Hepatocyte (in vitro differentiated cells): ENCODE measurements at regions not wholly inside any gene's neighbourhood (a gene's known extent, or its start where the extent isn't known, plus 50 kb on each side); places are given as distances from the start of the nearest gene placed in this dataset.

Experiments used
- DNase-seq: peaks from one replicate; pipeline ENCODE4 v3.0.0-alpha.2; 2016; ENCODE audit warnings: low spot score
- H2AFZ ChIP-seq: fragments of 200-600 bp; sonication (generic); 2 replicates; pipeline ENCODE4 v1.6.0; 2016; ENCODE audit warnings: antibody characterized with exemption, mild to moderate bottlenecking
- H3K27ac ChIP-seq: fragments of 200-600 bp; sonication (generic); 2 replicates; pipeline ENCODE4 v1.5.1; 2016; ENCODE audit warnings: mild to moderate bottlenecking
- H3K27me3 ChIP-seq: fragments of 200-600 bp; sonication (generic); 2 replicates; pipeline ENCODE4 v1.6.1; 2016
- H3K36me3 ChIP-seq: fragments of 200-600 bp; sonication (generic); replicated peaks from 2 replicates; pipeline ENCODE4 v1.5.1; 2016; ENCODE audit warnings: low read depth; ENCODE audit not compliant: insufficient read depth
- H3K4me1 ChIP-seq: fragments of 200-600 bp; sonication (generic); 2 replicates; pipeline ENCODE4 v1.5.1; 2016; ENCODE audit warnings: mild to moderate bottlenecking, moderate library complexity; ENCODE audit not compliant: insufficient read depth
- H3K4me2 ChIP-seq: fragments of 200-600 bp; sonication (generic); 2 replicates; pipeline ENCODE4 v1.6.0; 2016
- H3K4me3 ChIP-seq: fragments of 200-600 bp; sonication (generic); 2 replicates; pipeline ENCODE4 v1.5.1; 2016; ENCODE audit warnings: mild to moderate bottlenecking
- H3K79me2 ChIP-seq: fragments of 200-600 bp; sonication (generic); 2 replicates; pipeline ENCODE4 v1.6.0; 2017; ENCODE audit warnings: mild to moderate bottlenecking
- H3K9me2 ChIP-seq: fragments of 200-600 bp; sonication (generic); replicated peaks from 2 replicates; pipeline ENCODE4 v1.6.0; 2017; ENCODE audit warnings: mild to moderate bottlenecking; ENCODE audit not compliant: insufficient read depth
- H3K9me3 ChIP-seq: fragments of 200-600 bp; sonication (generic); 2 replicates; pipeline ENCODE4 v1.5.1; 2016; ENCODE audit warnings: low read depth, mild to moderate bottlenecking
- H4K20me1 ChIP-seq: fragments of 200-600 bp; sonication (generic); 2 replicates; pipeline ENCODE4 v1.6.0; 2016; ENCODE audit warnings: mild to moderate bottlenecking; ENCODE audit not compliant: insufficient read depth, poor library complexity, severe bottlenecking
- CTCF ChIP-seq: fragments of 200-600 bp; sonication (generic); IDR thresholded peaks from 2 replicates; pipeline ENCODE4 v1.5.1; 2016; ENCODE audit warnings: antibody characterized with exemption, mild to moderate bottlenecking; ENCODE audit not compliant: poor library complexity
- EZH2 ChIP-seq: fragments of 200-600 bp; sonication (generic); IDR thresholded peaks from 2 replicates; pipeline ENCODE4 v1.6.1; 2016; ENCODE audit warnings: antibody characterized with exemption, mild to moderate bottlenecking, borderline replicate concordance
- EZH2phosphoT487 ChIP-seq: fragments of 200-600 bp; sonication (generic); IDR thresholded peaks from one replicate; pipeline ENCODE4 v1.6.1; 2018; ENCODE audit warnings: antibody characterized with exemption, mild to moderate bottlenecking, low read depth, moderate library complexity; ENCODE audit not compliant: unreplicated experiment, severe bottlenecking
- WGBS: methylation state at CpG from one replicate; pipeline ENCODE4 v1.1.6; 2016; ENCODE audit warnings: low lambda C conversion rate; ENCODE audit errors: missing lambda C conversion rate; 5-methylcytosine and 5-hydroxymethylcytosine counted together

GRCh38 chr19:29048873-29049272, 164.1 kb downstream of the UQCRFS1 start:
- 79% methylated on average over 5 of the region's 5 CpGs for WGBS
- no peak for DNase-seq

GRCh38 chr19:29045679-29046254, 167.2 kb downstream of the UQCRFS1 start:
- no peak overlapping the region for H3K27ac ChIP-seq
- H3K4me3 ChIP-seq = no peak overlapping the region
- no peaks in the 10 kb centered on the region for H3K9me2 ChIP-seq
- H3K79me2 ChIP-seq = no peaks in the 10 kb centered on the region
- no peaks in the 10 kb centered on the region for H3K9me3 ChIP-seq
- TF ChIP-seq EZH2 (no peak), CTCF (no peak), EZH2phosphoT487 (no peak)
- H3K4me2 ChIP-seq = no peak overlapping the region
- H2AFZ ChIP-seq = no peak overlapping the region
- 63% methylated on average over 7 of the region's 7 CpGs for WGBS
- no peaks in the 10 kb centered on the region for H3K4me1 ChIP-seq
- no peak for DNase-seq
- no peaks in the 10 kb centered on the region for H3K36me3 ChIP-seq
- no peaks in the 10 kb centered on the region for H3K27me3 ChIP-seq
- no peaks in the 10 kb centered on the region for H4K20me1 ChIP-seq

More at GRCh38 chr19:29048873-29049272, 164.1 kb downstream of the UQCRFS1 start:
- no peaks in the 10 kb centered on the region for H3K9me2 ChIP-seq
- no peak overlapping the region for H3K4me2 ChIP-seq
- H3K79me2 ChIP-seq = no peaks in the 10 kb centered on the region
- no peak overlapping the region for H3K4me3 ChIP-seq
- no peaks in the 10 kb centered on the region for H4K20me1 ChIP-seq
- H3K4me1 ChIP-seq = no peaks in the 10 kb centered on the region
- H3K27me3 ChIP-seq = no peaks in the 10 kb centered on the region
- H3K9me3 ChIP-seq = no peaks in the 10 kb centered on the region
- H3K36me3 ChIP-seq = no peaks in the 10 kb centered on the region
- H2AFZ ChIP-seq = no peak overlapping the region
- TF ChIP-seq EZH2 (no peak), CTCF (no peak), EZH2phosphoT487 (no peak)
- no peak overlapping the region for H3K27ac ChIP-seq

GRCh38 chr19:29044037-29044436, 168.9 kb downstream of the UQCRFS1 start:
- WGBS = 83% methylated on average over 5 of the region's 5 CpGs
- no peak overlapping the region for H2AFZ ChIP-seq
- no peaks in the 10 kb centered on the region for H3K4me1 ChIP-seq
- H3K79me2 ChIP-seq = no peaks in the 10 kb centered on the region
- H3K27me3 ChIP-seq = no peaks in the 10 kb centered on the region
- TF ChIP-seq CTCF (no peak), EZH2phosphoT487 (no peak), EZH2 (no peak)
- no peaks in the 10 kb centered on the region for H3K9me2 ChIP-seq
- no peaks in the 10 kb centered on the region for H3K9me3 ChIP-seq
- DNase-seq = no peak
- H3K36me3 ChIP-seq = no peaks in the 10 kb centered on the region
- no peaks in the 10 kb centered on the region for H4K20me1 ChIP-seq
- no peak overlapping the region for H3K27ac ChIP-seq
- no peak overlapping the region for H3K4me3 ChIP-seq
- no peak overlapping the region for H3K4me2 ChIP-seq
